Hepatocyte (in vitro differentiated cells): ENCODE measurements at regions not wholly inside any gene's neighbourhood (a gene's known extent, or its start where the extent isn't known, plus 50 kb on each side); places are given as distances from the start of the nearest gene placed in this dataset.

Source experiments
- DNase-seq: peaks from one replicate; pipeline ENCODE4 v3.0.0-alpha.2; 2016; ENCODE audit warnings: low spot score
- H2AFZ ChIP-seq: fragments of 200-600 bp; sonication (generic); 2 replicates; pipeline ENCODE4 v1.6.0; 2016; ENCODE audit warnings: antibody characterized with exemption, mild to moderate bottlenecking
- H3K27ac ChIP-seq: fragments of 200-600 bp; sonication (generic); 2 replicates; pipeline ENCODE4 v1.5.1; 2016; ENCODE audit warnings: mild to moderate bottlenecking
- H3K27me3 ChIP-seq: fragments of 200-600 bp; sonication (generic); 2 replicates; pipeline ENCODE4 v1.6.1; 2016
- H3K36me3 ChIP-seq: fragments of 200-600 bp; sonication (generic); replicated peaks from 2 replicates; pipeline ENCODE4 v1.5.1; 2016; ENCODE audit warnings: low read depth; ENCODE audit not compliant: insufficient read depth
- H3K4me1 ChIP-seq: fragments of 200-600 bp; sonication (generic); 2 replicates; pipeline ENCODE4 v1.5.1; 2016; ENCODE audit warnings: mild to moderate bottlenecking, moderate library complexity; ENCODE audit not compliant: insufficient read depth
- H3K4me2 ChIP-seq: fragments of 200-600 bp; sonication (generic); 2 replicates; pipeline ENCODE4 v1.6.0; 2016
- H3K4me3 ChIP-seq: fragments of 200-600 bp; sonication (generic); 2 replicates; pipeline ENCODE4 v1.5.1; 2016; ENCODE audit warnings: mild to moderate bottlenecking
- H3K79me2 ChIP-seq: fragments of 200-600 bp; sonication (generic); 2 replicates; pipeline ENCODE4 v1.6.0; 2017; ENCODE audit warnings: mild to moderate bottlenecking
- H3K9me2 ChIP-seq: fragments of 200-600 bp; sonication (generic); replicated peaks from 2 replicates; pipeline ENCODE4 v1.6.0; 2017; ENCODE audit warnings: mild to moderate bottlenecking; ENCODE audit not compliant: insufficient read depth
- H3K9me3 ChIP-seq: fragments of 200-600 bp; sonication (generic); 2 replicates; pipeline ENCODE4 v1.5.1; 2016; ENCODE audit warnings: low read depth, mild to moderate bottlenecking
- H4K20me1 ChIP-seq: fragments of 200-600 bp; sonication (generic); 2 replicates; pipeline ENCODE4 v1.6.0; 2016; ENCODE audit warnings: mild to moderate bottlenecking; ENCODE audit not compliant: insufficient read depth, poor library complexity, severe bottlenecking
- EZH2 ChIP-seq: fragments of 200-600 bp; sonication (generic); IDR thresholded peaks from 2 replicates; pipeline ENCODE4 v1.6.1; 2016; ENCODE audit warnings: antibody characterized with exemption, mild to moderate bottlenecking, borderline replicate concordance
- EZH2phosphoT487 ChIP-seq: fragments of 200-600 bp; sonication (generic); IDR thresholded peaks from one replicate; pipeline ENCODE4 v1.6.1; 2018; ENCODE audit warnings: antibody characterized with exemption, mild to moderate bottlenecking, low read depth, moderate library complexity; ENCODE audit not compliant: unreplicated experiment, severe bottlenecking
- WGBS: methylation state at CpG from one replicate; pipeline ENCODE4 v1.1.6; 2016; ENCODE audit warnings: low lambda C conversion rate; ENCODE audit errors: missing lambda C conversion rate; 5-methylcytosine and 5-hydroxymethylcytosine counted together
- TF ChIP-seq, protein P1 (sequence below): fragments of 200-600 bp; sonication (generic); IDR thresholded peaks from 2 replicates; pipeline ENCODE4 v1.5.1; 2016; ENCODE audit warnings: antibody characterized with exemption, mild to moderate bottlenecking; ENCODE audit not compliant: poor library complexity

- Histone ChIP-seq H2AFZ (no peak overlapping the region), H3K4me3 (no peak overlapping the region), H3K79me2 (no peaks in the 10 kb centered on the region), H3K27me3 (no peaks in the 10 kb centered on the region), H3K36me3 (no peaks in the 10 kb centered on the region), H4K20me1 (no peaks in the 10 kb centered on the region), H3K4me2 (no peak overlapping the region), H3K27ac (no peak overlapping the region), H3K9me2 (no peaks in the 10 kb centered on the region), H3K4me1 (no peaks in the 10 kb centered on the region), H3K9me3 (no peaks in the 10 kb centered on the region)
- TF ChIP-seq EZH2phosphoT487 (no peak), EZH2 (no peak)
- TF ChIP-seq, protein P1, sequence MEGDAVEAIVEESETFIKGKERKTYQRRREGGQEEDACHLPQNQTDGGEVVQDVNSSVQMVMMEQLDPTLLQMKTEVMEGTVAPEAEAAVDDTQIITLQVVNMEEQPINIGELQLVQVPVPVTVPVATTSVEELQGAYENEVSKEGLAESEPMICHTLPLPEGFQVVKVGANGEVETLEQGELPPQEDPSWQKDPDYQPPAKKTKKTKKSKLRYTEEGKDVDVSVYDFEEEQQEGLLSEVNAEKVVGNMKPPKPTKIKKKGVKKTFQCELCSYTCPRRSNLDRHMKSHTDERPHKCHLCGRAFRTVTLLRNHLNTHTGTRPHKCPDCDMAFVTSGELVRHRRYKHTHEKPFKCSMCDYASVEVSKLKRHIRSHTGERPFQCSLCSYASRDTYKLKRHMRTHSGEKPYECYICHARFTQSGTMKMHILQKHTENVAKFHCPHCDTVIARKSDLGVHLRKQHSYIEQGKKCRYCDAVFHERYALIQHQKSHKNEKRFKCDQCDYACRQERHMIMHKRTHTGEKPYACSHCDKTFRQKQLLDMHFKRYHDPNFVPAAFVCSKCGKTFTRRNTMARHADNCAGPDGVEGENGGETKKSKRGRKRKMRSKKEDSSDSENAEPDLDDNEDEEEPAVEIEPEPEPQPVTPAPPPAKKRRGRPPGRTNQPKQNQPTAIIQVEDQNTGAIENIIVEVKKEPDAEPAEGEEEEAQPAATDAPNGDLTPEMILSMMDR = no peak
- 87% methylated on average over 5 of the region's 5 CpGs for WGBS
- no peak for DNase-seq
These were observed 168.7 kb downstream of the SCG2 start for GRCh38 chr2:223433461-223433860.

- H3K4me3 ChIP-seq = no peak overlapping the region
- H3K4me1 ChIP-seq = no peaks in the 10 kb centered on the region
- H3K36me3 ChIP-seq = no peaks in the 10 kb centered on the region
- no peak for DNase-seq
- 87% methylated on average over 4 of the region's 4 CpGs for WGBS
- no peak overlapping the region for H3K4me2 ChIP-seq
- H4K20me1 ChIP-seq = no peaks in the 10 kb centered on the region
- no peaks in the 10 kb centered on the region for H3K9me3 ChIP-seq
- H3K79me2 ChIP-seq = no peaks in the 10 kb centered on the region
- no peaks in the 10 kb centered on the region for H3K9me2 ChIP-seq
- no peaks in the 10 kb centered on the region for H3K27me3 ChIP-seq
- H3K27ac ChIP-seq = no peak overlapping the region
- TF ChIP-seq, protein P1 = no peak
- TF ChIP-seq EZH2 (no peak), EZH2phosphoT487 (no peak)
- no peak overlapping the region for H2AFZ ChIP-seq
These were observed 164.4 kb downstream of the SCG2 start for GRCh38 chr2:223437788-223438187.

GRCh38 chr2:223439184-223439583 lies 163.0 kb downstream of the SCG2 start:
- 69% methylated on average over 1 of the region's 1 CpG for WGBS

More at GRCh38 chr2:223439184-223439583, 163.0 kb downstream of the SCG2 start:
- Histone ChIP-seq H3K27me3 (no peaks in the 10 kb centered on the region), H3K4me1 (no peaks in the 10 kb centered on the region), H3K36me3 (no peaks in the 10 kb centered on the region), H3K9me2 (no peaks in the 10 kb centered on the region), H2AFZ (no peak overlapping the region), H3K4me2 (no peak overlapping the region), H3K79me2 (no peaks in the 10 kb centered on the region), H3K4me3 (no peak overlapping the region), H3K27ac (no peak overlapping the region), H3K9me3 (no peaks in the 10 kb centered on the region), H4K20me1 (no peaks in the 10 kb centered on the region)
- DNase-seq = no peak
- TF ChIP-seq EZH2phosphoT487 (no peak), EZH2 (no peak)
- TF ChIP-seq, protein P1 = no peak
